CD14-positive monocyte (primary cell): ENCODE measurements at regions not wholly inside any gene's neighbourhood (a gene's known extent, or its start where the extent isn't known, plus 50 kb on each side); places are given as distances from the start of the nearest gene placed in this dataset.

ENCODE experiments used
- DNase-seq, 3 donors: peaks; one replicate each; pipeline ENCODE4 v3.0.0-alpha.2; 2011 to 2022
- H2AFZ ChIP-seq: 2 replicates; pipeline ENCODE4 v1.6.0; 2012; ENCODE audit warnings: mild to moderate bottlenecking, low read depth, low read length, inconsistent platforms; ENCODE audit not compliant: insufficient read depth, poor library complexity, severe bottlenecking
- H3K27ac ChIP-seq, 2 donors: 1 replicate in 1 of 2; 2 replicates in 1 of 2; pipeline ENCODE4 v1.5.1; 2012 to 2013; ENCODE audit warnings: low read length in 2 of 2, control low read depth in 1 of 2, inconsistent platforms in 1 of 2, low read depth in 1 of 2, mild to moderate bottlenecking in 1 of 2
- H3K27me3 ChIP-seq, 2 donors: one replicate each; pipeline versions ENCODE4 v1.6.0 to v1.6.1; 2011 to 2013; ENCODE audit warnings: low read length in 2 of 2; ENCODE audit not compliant: control insufficient read depth in 2 of 2, insufficient read depth in 2 of 2
- H3K36me3 ChIP-seq, 2 donors: replicated peaks in 1 of 2; 1 replicate in 1 of 2; 2 replicates in 1 of 2; pipeline versions ENCODE4 v1.5.1 to v1.6.1; 2012 to 2013; ENCODE audit warnings: low read length in 2 of 2, control low read depth in 1 of 2, inconsistent platforms in 1 of 2, mild to moderate bottlenecking in 1 of 2; ENCODE audit not compliant: insufficient read depth in 2 of 2, control insufficient read depth in 1 of 2
- H3K4me1 ChIP-seq, 2 donors: 1 replicate in 1 of 2; 2 replicates in 1 of 2; pipeline versions ENCODE4 v1.5.1 to v1.6.1; 2012 to 2013; ENCODE audit warnings: low read length in 2 of 2, control low read depth in 1 of 2, inconsistent platforms in 1 of 2, mild to moderate bottlenecking in 1 of 2, moderate library complexity in 1 of 2; ENCODE audit not compliant: insufficient read depth in 2 of 2, control insufficient read depth in 1 of 2
- H3K4me2 ChIP-seq: replicated peaks from 2 replicates; pipeline ENCODE3; 2012; ENCODE audit warnings: low read length, moderate library complexity, mild to moderate bottlenecking; ENCODE audit not compliant: poor library complexity, severe bottlenecking; ENCODE audit errors: extremely low read depth
- H3K4me3 ChIP-seq, 3 experiments: fragments of 200-600 bp in 1 of 3; sonication (generic) in 1 of 3; replicated peaks in 1 of 3; 1 replicate in 2 of 3; 2 replicates in 1 of 3; pipeline ENCODE4 v1.5.1; 2011 to 2013; ENCODE audit warnings: low read length in 3 of 3, mild to moderate bottlenecking in 3 of 3, control low read depth in 2 of 3, low read depth in 2 of 3, inconsistent platforms in 1 of 3, moderate library complexity in 1 of 3
- H3K79me2 ChIP-seq: 2 replicates; pipeline ENCODE4 v1.6.0; 2012; ENCODE audit warnings: mild to moderate bottlenecking, control low read depth, inconsistent platforms, low read length, moderate library complexity; ENCODE audit not compliant: insufficient read depth
- H3K9ac ChIP-seq: 2 replicates; pipeline ENCODE4 v1.6.0; 2017; ENCODE audit warnings: low read length, mild to moderate bottlenecking; ENCODE audit not compliant: insufficient read depth, poor library complexity, severe bottlenecking
- H3K9me3 ChIP-seq, 2 donors: replicated peaks in 1 of 2; 1 replicate in 1 of 2; 2 replicates in 1 of 2; pipeline versions ENCODE4 v1.5.1 to v1.6.1; 2012 to 2013; ENCODE audit warnings: low read length in 2 of 2, control low read depth in 1 of 2; ENCODE audit not compliant: control insufficient read depth in 1 of 2, insufficient read depth in 1 of 2
- H4K20me1 ChIP-seq: 2 replicates; pipeline ENCODE4 v1.6.0; 2012; ENCODE audit warnings: mild to moderate bottlenecking, low read length, control low read depth, moderate library complexity; ENCODE audit not compliant: insufficient read depth
- H3K27ac Mint-ChIP-seq, 7 donors: one replicate each; pipeline ENCODE4 v1.8.0; 2020; ENCODE audit warnings: mild to moderate bottlenecking in 7 of 7, mixed read lengths in 7 of 7, moderate library complexity in 6 of 7, inconsistent platforms in 2 of 7
- H3K27me3 Mint-ChIP-seq, 3 donors: one replicate each; pipeline ENCODE4 v1.8.0; 2021 to 2022; ENCODE audit warnings: low read depth in 3 of 3, mild to moderate bottlenecking in 3 of 3, mixed read lengths in 3 of 3, moderate library complexity in 3 of 3, inconsistent platforms in 1 of 3
- H3K36me3 Mint-ChIP-seq, 2 donors: one replicate each; pipeline ENCODE4 v1.8.0; 2020; ENCODE audit warnings: mixed read lengths in 2 of 2, inconsistent platforms in 1 of 2, mild to moderate bottlenecking in 1 of 2
- H3K4me1 Mint-ChIP-seq: one replicate; pipeline ENCODE4 v1.8.0; 2020; ENCODE audit warnings: mild to moderate bottlenecking, mixed read lengths
- H3K4me3 Mint-ChIP-seq, 2 donors: one replicate each; pipeline ENCODE4 v1.8.0; 2020; ENCODE audit warnings: mild to moderate bottlenecking in 2 of 2, mixed read lengths in 2 of 2, moderate library complexity in 1 of 2
- H3K9me3 Mint-ChIP-seq, 7 donors: one replicate each; pipeline ENCODE4 v1.8.0; 2020 to 2022; ENCODE audit warnings: mixed read lengths in 7 of 7, mild to moderate bottlenecking in 6 of 7, moderate library complexity in 6 of 7, inconsistent platforms in 2 of 7
- CTCF ChIP-seq: fragments of 200-600 bp; IDR thresholded peaks from one replicate; pipeline ENCODE4 v1.8.0; 2022; ENCODE audit warnings: antibody characterized with exemption, mild to moderate bottlenecking
- WGBS: methylation state at CpG from one replicate; pipeline ENCODE4 v1.1.5; 2013; ENCODE audit warnings: missing lambda C conversion rate; ENCODE audit not compliant: insufficient coverage; 5-methylcytosine and 5-hydroxymethylcytosine counted together
- intact Hi-C, 2 donors: fragments of 100-400 bp; cut with micrococcal nuclease; formaldehyde crosslinking; loops; one replicate each; pipeline versions ENCODE4 v1.15.0 to v1.15.1; 2023

GRCh38 chr4:58119298-58119697 is 1009.1 kb upstream of the IGFBP7 start:
- H3K27ac Mint-ChIP-seq: no peak overlapping the region
- no peak overlapping the region for H3K27ac ChIP-seq
- H4K20me1 ChIP-seq: no peaks in the 10 kb centered on the region
- H3K9me3 Mint-ChIP-seq: peaks cover 0 to 2% (median 0%) of the 10 kb centered on the region in 7 donors
- no peaks in the 10 kb centered on the region for H3K36me3 Mint-ChIP-seq
- DNase-seq: no peak
- TF ChIP-seq CTCF: no peak
- no peak overlapping the region for H3K9ac ChIP-seq
- H3K4me1 ChIP-seq: no peaks in the 10 kb centered on the region
- H3K4me3 Mint-ChIP-seq: no peak overlapping the region
- intact Hi-C loops: no loop called here
- H3K4me3 ChIP-seq: no peak overlapping the region
- H2AFZ ChIP-seq: no peak overlapping the region
- 95% methylated on average over 2 of the region's 3 CpGs for WGBS
- H3K4me1 Mint-ChIP-seq: no peaks in the 10 kb centered on the region
- no peaks in the 10 kb centered on the region for H3K79me2 ChIP-seq
- H3K27me3 Mint-ChIP-seq: peaks cover 0 to 2% (median 0%) of the 10 kb centered on the region in 3 donors
- no peaks in the 10 kb centered on the region for H3K9me3 ChIP-seq
- H3K4me2 ChIP-seq: no peak overlapping the region
- no peaks in the 10 kb centered on the region for H3K36me3 ChIP-seq
- no peaks in the 10 kb centered on the region for H3K27me3 ChIP-seq

GRCh38 chr4:58113126-58113525 is 1002.9 kb upstream of the IGFBP7 start:
- 100% methylated on average over 1 of the region's 2 CpGs for WGBS
- DNase-seq: no peak
- Histone ChIP-seq H3K9ac (no peak overlapping the region), H3K4me3 (no peak overlapping the region), H4K20me1 (no peaks in the 10 kb centered on the region), H3K79me2 (no peaks in the 10 kb centered on the region), H3K4me1 (no peaks in the 10 kb centered on the region), H3K27me3 (no peaks in the 10 kb centered on the region), H2AFZ (no peak overlapping the region), H3K27ac (no peak overlapping the region), H3K36me3 (no peaks in the 10 kb centered on the region), H3K4me2 (no peak overlapping the region), H3K9me3 (no peaks in the 10 kb centered on the region)
- no peaks in the 10 kb centered on the region for H3K36me3 Mint-ChIP-seq
- peaks cover 0 to 2% (median 0%) of the 10 kb centered on the region in 7 donors for H3K9me3 Mint-ChIP-seq
- no peaks in the 10 kb centered on the region for H3K4me1 Mint-ChIP-seq
- no peak overlapping the region for H3K27ac Mint-ChIP-seq
- no peaks in the 10 kb centered on the region for H3K27me3 Mint-ChIP-seq
- no peak for TF ChIP-seq CTCF
- no peak overlapping the region for H3K4me3 Mint-ChIP-seq
- intact Hi-C loops: no loop called here
